T-cell (primary cell): ENCODE measurements at regions not wholly inside any gene's neighbourhood (a gene's known extent, or its start where the extent isn't known, plus 50 kb on each side); places are given as distances from the start of the nearest gene placed in this dataset.

ENCODE experiments used
- ATAC-seq, 4 experiments: fragments of 200-7000 bp in 3 of 4; fragments of 150-1000 bp in 1 of 4; cut with Tn5 transposase; replicated peaks in 1 of 4; 1 replicate in 3 of 4; 2 replicates in 1 of 4; pipeline ENCODE4 v1.10.0; 2021; ENCODE audit warnings: moderate library complexity in 3 of 4, mild to moderate bottlenecking in 2 of 4, moderate number of reproducible peaks in 1 of 4
- CTCF ChIA-PET, 2 donors: fragments of 300-600 bp; sonication (Branson Sonifier 250); formaldehyde crosslinking; loops; one replicate each; lab custom pipeline; 2022; ENCODE audit warnings: antibody characterized with exemption in 2 of 2; lab: Charles Lee
- POLR2A ChIA-PET, 2 donors: fragments of 300-600 bp; sonication (Branson Sonifier 250); formaldehyde crosslinking; loops; one replicate each; lab custom pipeline; 2022; ENCODE audit warnings: antibody characterized with exemption in 2 of 2; lab: Charles Lee
- DNase-seq, 35 experiments: peaks; one replicate each; pipeline versions ENCODE4 v3.0.0 to v3.0.0-alpha.2; 2013 to 2023
- H3K27ac ChIP-seq: one replicate; pipeline ENCODE4 v1.5.1; 2013; ENCODE audit warnings: low read length
- H3K27me3 ChIP-seq, 2 experiments: replicated peaks in 1 of 2; 1 replicate in 1 of 2; 2 replicates in 1 of 2; pipeline versions ENCODE4 v1.6.1 to v1.7.0; 2013; ENCODE audit warnings: low read length in 1 of 2, mixed read lengths in 1 of 2; ENCODE audit not compliant: control insufficient read depth in 2 of 2, insufficient read depth in 2 of 2; ENCODE audit errors: extremely low read depth in 1 of 2
- H3K36me3 ChIP-seq, 2 donors: 1 replicate in 1 of 2; 2 replicates in 1 of 2; pipeline versions ENCODE4 v1.6.1 to v1.7.0; 2013; ENCODE audit warnings: low read length in 1 of 2; ENCODE audit not compliant: control insufficient read depth in 2 of 2, insufficient read depth in 1 of 2; ENCODE audit errors: extremely low read depth in 1 of 2
- H3K4me1 ChIP-seq, 2 experiments: 1 replicate in 1 of 2; 2 replicates in 1 of 2; pipeline versions ENCODE4 v1.6.1 to v1.7.0; 2013; ENCODE audit warnings: low read length in 2 of 2, mixed read lengths in 1 of 2; ENCODE audit not compliant: insufficient read depth in 2 of 2, control insufficient read depth in 1 of 2; ENCODE audit errors: extremely low read depth in 1 of 2
- H3K4me3 ChIP-seq, 2 donors: 1 replicate in 1 of 2; 2 replicates in 1 of 2; pipeline versions ENCODE4 v1.5.1 to v1.7.0; 2013; ENCODE audit warnings: mild to moderate bottlenecking in 2 of 2, low read length in 1 of 2, moderate library complexity in 1 of 2; ENCODE audit not compliant: control insufficient read depth in 1 of 2; ENCODE audit errors: extremely low read depth in 1 of 2
- H3K9me3 ChIP-seq: 2 replicates; pipeline ENCODE4 v1.7.0; 2013
- H3K27ac Mint-ChIP-seq, 2 donors: one replicate each; pipeline ENCODE4 v1.8.0; 2020 to 2021; ENCODE audit warnings: mild to moderate bottlenecking in 2 of 2, mixed read lengths in 2 of 2
- H3K27me3 Mint-ChIP-seq, 2 donors: one replicate each; pipeline ENCODE4 v1.8.0; 2021 to 2022; ENCODE audit warnings: mixed read lengths in 2 of 2
- H3K36me3 Mint-ChIP-seq: one replicate; pipeline ENCODE4 v1.8.0; 2021; ENCODE audit warnings: mixed read lengths
- H3K4me1 Mint-ChIP-seq, 3 donors: one replicate each; pipeline ENCODE4 v1.8.0; 2020 to 2022; ENCODE audit warnings: mixed read lengths in 3 of 3, mild to moderate bottlenecking in 1 of 3
- H3K4me3 Mint-ChIP-seq, 3 donors: one replicate each; pipeline ENCODE4 v1.8.0; 2020 to 2022; ENCODE audit warnings: mild to moderate bottlenecking in 3 of 3, mixed read lengths in 3 of 3, moderate library complexity in 3 of 3
- H3K9me3 Mint-ChIP-seq, 3 donors: one replicate each; pipeline ENCODE4 v1.8.0; 2020 to 2022; ENCODE audit warnings: mixed read lengths in 3 of 3
- WGBS: methylation state at CpG from one replicate; pipeline ENCODE4 v1.1.5; 2013; ENCODE audit warnings: missing lambda C conversion rate; ENCODE audit not compliant: insufficient coverage; 5-methylcytosine and 5-hydroxymethylcytosine counted together

GRCh38 chr10:29857843-29858701 lies 201.3 kb downstream of the JCAD start:
- Mint-ChIP-seq H3K9me3 (no peaks in the 10 kb centered on the region), H3K27me3 (peaks cover 12% of the 10 kb centered on the region in 2 donors), H3K27ac (no peak overlapping the region), H3K36me3 (no peaks in the 10 kb centered on the region), H3K4me3 (no peak overlapping the region), H3K4me1 (no peaks in the 10 kb centered on the region)
- no peaks in the 10 kb centered on the region for H3K36me3 ChIP-seq
- 48% methylated on average over 11 of the region's 11 CpGs for WGBS
- no peaks in the 10 kb centered on the region for H3K27me3 ChIP-seq
- no peak for DNase-seq
- ChIA-PET CTCF (interaction anchor here in 1 of 2 donors (0.6 kb wide), 2 partner anchors 245 to 490 kb away, joined by 3 to 6 read pairs; no protein-coding TSS in a partner anchor), POLR2A (interaction anchor here in 1 of 2 donors (0.6 kb wide), 1 partner anchor 429 kb away, joined by 7 read pairs; no protein-coding TSS in a partner anchor)
- H3K27ac ChIP-seq: no peak overlapping the region
- ATAC-seq: no peak
- no peak overlapping the region for H3K4me3 ChIP-seq
- no peaks in the 10 kb centered on the region for H3K9me3 ChIP-seq
- H3K4me1 ChIP-seq: no peaks in the 10 kb centered on the region

GRCh38 chr10:29856295-29856694 lies 203.1 kb downstream of the JCAD start:
- Mint-ChIP-seq H3K27ac (no peak overlapping the region), H3K27me3 (peaks cover 9 to 12% of the 10 kb centered on the region in 2 donors), H3K36me3 (no peaks in the 10 kb centered on the region), H3K4me3 (no peak overlapping the region), H3K9me3 (no peaks in the 10 kb centered on the region), H3K4me1 (no peaks in the 10 kb centered on the region)
- Histone ChIP-seq H3K36me3 (no peaks in the 10 kb centered on the region), H3K9me3 (no peaks in the 10 kb centered on the region), H3K27ac (no peak overlapping the region), H3K4me1 (no peaks in the 10 kb centered on the region), H3K4me3 (no peak overlapping the region), H3K27me3 (no peaks in the 10 kb centered on the region)
- DNase-seq (no peak), ATAC-seq (no peak)
- ChIA-PET CTCF (no interaction called here), POLR2A (no interaction called here)
- no CpG with 5 or more reads among the region's 3 CpGs for WGBS

GRCh38 chr10:29853913-29854312 lies 205.5 kb downstream of the JCAD start:
- peaks cover 12 to 17% of the 10 kb centered on the region in 2 donors for H3K27me3 Mint-ChIP-seq
- ChIA-PET POLR2A (no interaction called here), CTCF (no interaction called here)
- H3K4me1 Mint-ChIP-seq: peaks cover 0 to 5% (median 2%) of the 10 kb centered on the region in 3 donors
- WGBS: 85% methylated on average over 2 of the region's 4 CpGs
- no peak overlapping the region for H3K27ac Mint-ChIP-seq
- no peaks in the 10 kb centered on the region for H3K36me3 Mint-ChIP-seq
- Histone ChIP-seq H3K9me3 (no peaks in the 10 kb centered on the region), H3K36me3 (no peaks in the 10 kb centered on the region), H3K27ac (no peak overlapping the region), H3K4me3 (no peak overlapping the region), H3K27me3 (no peaks in the 10 kb centered on the region), H3K4me1 (no peaks in the 10 kb centered on the region)
- DNase-seq (no peak), ATAC-seq (no peak)
- H3K4me3 Mint-ChIP-seq: no peak overlapping the region
- no peaks in the 10 kb centered on the region for H3K9me3 Mint-ChIP-seq

- H3K9me3 Mint-ChIP-seq: no peaks in the 10 kb centered on the region
- CTCF ChIA-PET: no interaction called here
- POLR2A ChIA-PET: no interaction called here
- Histone ChIP-seq H3K4me1 (no peaks in the 10 kb centered on the region), H3K27me3 (no peaks in the 10 kb centered on the region), H3K9me3 (no peaks in the 10 kb centered on the region), H3K36me3 (no peaks in the 10 kb centered on the region), H3K4me3 (no peak overlapping the region), H3K27ac (no peak overlapping the region)
- ATAC-seq: no peak
- DNase-seq: no peak
- H3K4me1 Mint-ChIP-seq: peaks cover 0 to 5% (median 2%) of the 10 kb centered on the region in 3 donors
- no peak overlapping the region for H3K4me3 Mint-ChIP-seq
- WGBS: 50% methylated on average over 3 of the region's 5 CpGs
- no peak overlapping the region for H3K27ac Mint-ChIP-seq
- H3K36me3 Mint-ChIP-seq: no peaks in the 10 kb centered on the region
- peaks cover 8 to 13% of the 10 kb centered on the region in 2 donors for H3K27me3 Mint-ChIP-seq
Measured at GRCh38 chr10:29851241-29851640, 208.1 kb downstream of the JCAD start.

- H3K36me3 Mint-ChIP-seq: no peaks in the 10 kb centered on the region
- peaks cover 10 to 13% of the 10 kb centered on the region in 2 donors for H3K27me3 Mint-ChIP-seq
- H3K9me3 Mint-ChIP-seq: no peaks in the 10 kb centered on the region
- Histone ChIP-seq H3K27ac (no peak overlapping the region), H3K27me3 (no peaks in the 10 kb centered on the region), H3K36me3 (no peaks in the 10 kb centered on the region), H3K4me1 (no peaks in the 10 kb centered on the region), H3K9me3 (no peaks in the 10 kb centered on the region), H3K4me3 (no peak overlapping the region)
- no peak for ATAC-seq
- peaks cover 0 to 5% (median 2%) of the 10 kb centered on the region in 3 donors for H3K4me1 Mint-ChIP-seq
- H3K4me3 Mint-ChIP-seq: no peak overlapping the region
- ChIA-PET POLR2A (interaction anchor here in 1 of 2 donors (0.5 kb wide), 1 partner anchor 301 kb away, joined by 4 read pairs; no protein-coding TSS in a partner anchor), CTCF (no interaction called here)
- H3K27ac Mint-ChIP-seq: no peak overlapping the region
- WGBS: 80% methylated on average over 1 of the region's 3 CpGs
- no peak for DNase-seq
Measured at GRCh38 chr10:29850371-29850770, 209.0 kb downstream of the JCAD start.

- CTCF ChIA-PET: no interaction called here
- Histone ChIP-seq H3K36me3 (no peaks in the 10 kb centered on the region), H3K4me3 (no peak overlapping the region), H3K4me1 (no peaks in the 10 kb centered on the region), H3K27me3 (no peaks in the 10 kb centered on the region), H3K9me3 (no peaks in the 10 kb centered on the region), H3K27ac (no peak overlapping the region)
- Mint-ChIP-seq H3K4me3 (no peak overlapping the region), H3K9me3 (no peaks in the 10 kb centered on the region), H3K4me1 (peaks cover 0 to 5% (median 2%) of the 10 kb centered on the region in 3 donors), H3K27me3 (peaks cover 13% of the 10 kb centered on the region in 2 donors), H3K27ac (no peak overlapping the region), H3K36me3 (no peaks in the 10 kb centered on the region)
- DNase-seq (no peak), ATAC-seq (no peak)
- 57% methylated on average over 1 of the region's 3 CpGs for WGBS
- POLR2A ChIA-PET: interaction anchor here in 1 of 2 donors (0.5 kb wide), 1 partner anchor 301 kb away, joined by 4 read pairs; no protein-coding TSS in a partner anchor
Measured at GRCh38 chr10:29849886-29850285, 209.5 kb downstream of the JCAD start.
